K562 (cell line): ENCODE measurements at regions not wholly inside any gene's neighbourhood (a gene's known extent, or its start where the extent isn't known, plus 50 kb on each side); places are given as distances from the start of the nearest gene placed in this dataset.

Experiments
- CBX5 ChIP-seq: IDR thresholded peaks from 2 replicates; pipeline ENCODE4 v1.6.1; 2014; ENCODE audit warnings: low read depth, borderline replicate concordance
- CTCF ChIP-seq, 3 experiments: IDR thresholded peaks in 2 of 3; conservative IDR thresholded peaks in 1 of 3; 2 replicates each; pipeline ENCODE4 v1.5.1; 2011 to 2012; ENCODE audit warnings: low read length in 3 of 3, mild to moderate bottlenecking in 3 of 3, control low read depth in 2 of 3, improper control_type of control experiment in 1 of 3, inconsistent platforms in 1 of 3, low read depth in 1 of 3, mixed read lengths in 1 of 3, moderate library complexity in 1 of 3; ENCODE audit not compliant: insufficient read depth in 2 of 3
- MTF1 ChIP-seq: fragments of 250-450 bp; sonication (Bioruptor Pico); IDR thresholded peaks from 2 replicates; pipeline ENCODE4 v1.9.0; 2021; ENCODE audit warnings: moderate library complexity, mild to moderate bottlenecking, inconsistent platforms, borderline replicate concordance
- NR2C1 ChIP-seq, 2 experiments: fragments of 450-650 bp; IDR thresholded peaks; 2 replicates each; pipeline ENCODE4 v1.6.1; 2017; ENCODE audit warnings: mild to moderate bottlenecking in 2 of 2, antibody characterized with exemption in 1 of 2, inconsistent platforms in 1 of 2, missing compliant biosample characterization in 1 of 2, missing genetic modification characterization in 1 of 2
- TAF7 ChIP-seq: fragments of 450-650 bp; IDR thresholded peaks from 2 replicates; pipeline ENCODE4 v1.6.1; 2016; ENCODE audit warnings: missing genetic modification characterization, missing compliant biosample characterization
- TCF15 ChIP-seq: fragments of 250-450 bp; sonication (Bioruptor Pico); IDR thresholded peaks from 2 replicates; pipeline ENCODE4 v1.8.0; 2022; ENCODE audit warnings: moderate library complexity, mild to moderate bottlenecking, inconsistent platforms

- TF ChIP-seq TCF15 (CRISPR knock-in tag): no peak
- TF ChIP-seq TAF7: no peak
- TF ChIP-seq MTF1 (CRISPR knock-in tag): no peak
- no peak for TF ChIP-seq CTCF (IDR thresholded peaks at IDR 0.05 in 2 of 3, conservative IDR thresholded peaks at IDR 0.05 in 1 of 3; ENCODE audit: insufficient read depth in 2 of 3, low read depth in 1 of 3, low read length in 3 of 3)
- no peak for TF ChIP-seq CBX5
- no peak for TF ChIP-seq NR2C1 (IDR thresholded peaks at IDR 0.05)
- TF ChIP-seq NR2C1 (tag; IDR thresholded peaks at IDR 0.05): no peak
Observed at GRCh38 chr12:28865776-28866175, 283.3 kb upstream of the FAR2 start.
